Mucosa of gallbladder (tissue), 1 donor: ENCODE measurements at regions not wholly inside any gene's neighbourhood (a gene's known extent, or its start where the extent isn't known, plus 50 kb on each side); places are given as distances from the start of the nearest gene placed in this dataset.

ENCODE experiments used
- DNase-seq: peaks from one replicate; pipeline ENCODE4 v3.0.0-alpha.2; 2020; ENCODE audit warnings: low spot score
- donor health status: DM: no; HTN: no; CAD: no.

DNA sequence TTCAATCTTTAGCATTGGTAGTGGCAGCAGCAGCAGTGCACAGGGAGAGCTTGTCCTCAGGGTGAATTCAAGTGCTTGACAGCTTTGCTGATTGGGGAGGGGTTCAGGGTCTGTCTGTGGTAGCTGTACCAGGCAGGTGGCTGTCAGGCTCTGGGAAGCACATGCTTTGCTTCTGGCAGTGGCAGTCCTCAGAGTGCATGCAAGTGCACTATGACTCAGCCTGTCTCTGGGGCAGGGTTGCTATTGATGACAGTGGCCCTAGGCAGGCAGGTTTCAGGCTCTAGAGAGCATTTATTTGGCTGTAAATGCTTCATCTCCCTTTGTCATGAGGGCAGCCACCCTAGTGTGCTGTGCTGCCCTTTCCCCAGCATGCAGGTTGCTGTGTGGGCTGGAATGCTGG, 251.9 kb upstream of the LRRC7 start:
- peak; percentile 28 for DNase-seq

DNA sequence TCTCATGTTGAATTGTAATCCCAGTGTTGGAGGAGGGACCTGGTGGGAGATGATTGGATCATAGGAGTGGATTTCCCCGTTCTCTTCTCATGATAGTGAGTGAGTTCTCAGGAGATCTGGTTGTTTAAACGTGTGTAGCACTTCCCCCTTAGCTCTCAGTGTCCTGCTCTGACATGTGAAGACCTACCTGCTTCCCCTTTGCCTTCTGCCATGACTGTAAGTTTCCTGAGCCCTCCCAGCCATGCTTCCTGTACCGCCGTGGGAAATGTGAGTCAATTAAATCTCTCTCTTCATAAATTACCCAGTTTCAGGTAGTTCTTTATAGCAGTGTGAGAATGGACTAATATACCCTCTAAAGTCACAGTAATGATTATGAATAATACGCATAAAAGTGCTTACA, 248.4 kb upstream of the LRRC7 start:
- DNase-seq: no peak

DNA sequence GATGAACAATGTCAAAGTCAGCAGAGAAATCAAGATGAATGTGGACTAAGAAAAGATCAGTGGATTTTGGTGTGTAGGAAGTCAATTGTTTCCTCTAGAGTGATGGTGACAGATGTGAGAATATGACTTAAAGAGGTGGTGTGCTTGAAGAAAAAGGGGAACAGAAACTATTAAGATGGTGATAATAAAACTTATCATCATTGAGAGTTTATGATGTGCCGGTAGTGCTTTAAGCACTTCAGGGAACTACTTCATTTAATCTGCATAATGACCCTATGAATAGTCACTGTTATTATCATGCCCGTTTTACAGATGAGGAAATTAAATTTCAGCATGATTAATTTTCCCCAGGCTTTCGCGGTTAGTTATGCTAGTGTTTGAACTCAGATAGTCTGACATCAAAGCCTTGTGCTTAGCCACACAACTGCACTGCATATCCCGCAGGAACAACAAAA, 246.9 kb upstream of the LRRC7 start:
- no peak for DNase-seq

DNA sequence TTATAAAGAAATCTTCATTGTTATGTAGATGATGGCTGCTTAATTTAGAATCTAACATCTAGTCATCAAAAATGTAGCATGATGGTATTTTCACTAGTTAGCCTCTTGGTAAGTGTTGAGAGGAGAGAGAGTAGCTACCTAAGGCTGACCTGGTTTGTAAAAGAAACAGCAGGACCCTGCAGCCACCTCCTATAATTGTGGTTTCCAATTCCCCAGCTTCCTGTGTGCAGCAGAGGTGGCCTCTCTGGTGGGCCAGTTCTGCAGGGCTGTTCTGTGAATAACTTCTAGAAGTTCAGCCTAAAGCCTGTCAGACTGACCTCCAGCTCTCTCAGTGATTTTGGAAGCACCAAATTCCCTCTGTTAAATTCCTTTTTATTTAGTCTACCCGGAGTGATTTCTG, 246.4 kb upstream of the LRRC7 start:
- no peak for DNase-seq

DNA sequence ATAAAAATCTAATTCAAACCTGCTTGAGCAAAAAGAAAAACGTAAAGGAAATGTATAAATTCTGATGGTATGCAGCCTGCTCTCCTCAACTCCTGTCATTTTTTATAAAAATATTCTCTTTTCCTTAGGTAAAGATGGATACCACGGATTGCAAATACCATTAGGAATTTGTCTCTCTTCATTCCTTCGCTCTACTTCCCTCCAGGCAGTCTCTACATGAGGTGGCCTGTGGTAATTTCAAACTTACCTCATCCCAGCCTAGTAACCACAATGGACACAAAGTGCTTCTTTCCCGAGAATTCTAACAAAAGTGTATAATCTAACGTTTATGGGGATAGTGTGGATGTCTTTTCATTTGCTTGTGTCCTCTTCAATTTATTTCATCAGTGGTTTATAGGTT, 239.5 kb upstream of the LRRC7 start:
- no peak for DNase-seq

DNA sequence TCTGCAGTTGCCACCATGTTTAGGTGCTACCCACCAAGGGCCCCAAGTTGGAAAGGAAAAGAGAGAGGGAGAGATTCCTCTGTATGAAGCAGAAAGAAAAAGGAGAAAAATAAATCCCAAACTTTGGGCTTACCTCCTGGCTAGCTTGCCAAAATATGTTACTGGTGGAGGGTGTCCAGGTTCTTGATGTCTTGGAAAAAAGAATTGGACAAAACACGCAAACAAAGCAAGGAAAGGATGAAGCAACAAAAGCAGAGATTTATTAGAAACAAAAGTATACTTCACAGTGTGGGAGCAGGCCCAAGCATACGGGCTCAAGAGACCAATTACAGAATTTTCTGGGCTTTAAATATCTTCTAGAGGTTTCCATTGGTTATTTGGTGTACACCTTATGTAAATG, 204.5 kb upstream of the LRRC7 start:
- no peak for DNase-seq

DNA sequence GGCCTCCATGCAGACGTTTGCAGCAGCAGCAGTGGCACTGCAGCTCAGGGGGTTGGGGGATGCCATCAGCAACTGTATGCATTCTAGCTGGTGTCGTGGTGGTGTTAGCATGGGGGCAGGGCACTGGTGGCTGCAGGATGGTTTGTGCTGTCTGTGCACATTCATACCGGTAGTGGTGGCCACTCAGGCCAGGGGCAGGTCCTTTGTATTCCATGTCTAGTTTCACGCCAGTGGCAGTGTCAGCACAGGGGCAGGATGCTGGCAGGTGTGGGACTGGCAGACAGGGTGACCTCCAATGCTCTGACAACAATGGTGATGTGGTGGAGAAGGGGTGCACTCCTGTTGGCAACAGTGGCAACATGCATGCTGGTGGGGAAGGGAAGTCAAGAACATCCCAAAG, 194.2 kb upstream of the LRRC7 start:
- no peak for DNase-seq

DNA sequence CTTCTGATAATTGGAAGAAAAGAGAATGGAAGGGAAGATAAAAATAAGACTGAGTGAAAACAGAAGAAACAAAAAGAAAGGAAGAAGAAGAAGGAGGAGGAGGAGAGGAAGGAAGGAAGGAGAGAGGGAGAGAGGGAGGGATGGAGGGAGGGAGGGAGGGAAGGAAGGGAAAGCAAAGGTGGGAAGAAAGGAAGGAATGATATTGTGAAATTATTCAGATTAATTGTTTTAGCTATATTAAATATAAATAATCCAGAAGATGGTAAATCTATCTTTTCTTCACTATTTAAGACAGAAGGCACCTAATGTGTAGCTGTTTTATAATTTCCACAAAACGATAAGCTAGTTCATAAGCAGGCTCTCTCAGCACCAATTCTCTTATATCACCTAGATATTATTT, 191.3 kb upstream of the LRRC7 start:
- DNase-seq: no peak

DNA sequence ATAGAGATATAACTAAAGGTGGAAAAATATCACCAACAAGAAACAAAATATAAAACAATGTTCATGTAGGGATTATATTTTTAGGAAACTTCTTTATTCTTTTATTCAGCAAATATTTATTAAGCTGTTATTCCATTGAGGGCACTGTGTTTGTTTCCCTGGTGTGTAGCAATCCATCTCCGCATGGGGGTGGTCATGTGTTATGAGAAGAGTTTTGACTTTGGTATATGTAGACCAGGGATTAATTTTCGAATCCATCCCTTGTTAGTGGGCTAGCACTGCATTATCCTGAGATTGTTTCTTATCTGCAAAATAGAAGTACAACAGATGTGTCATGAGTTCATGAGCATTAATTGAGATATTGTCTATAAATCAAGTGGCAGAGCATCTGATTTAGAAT, 190.2 kb upstream of the LRRC7 start:
- DNase-seq: no peak

DNA sequence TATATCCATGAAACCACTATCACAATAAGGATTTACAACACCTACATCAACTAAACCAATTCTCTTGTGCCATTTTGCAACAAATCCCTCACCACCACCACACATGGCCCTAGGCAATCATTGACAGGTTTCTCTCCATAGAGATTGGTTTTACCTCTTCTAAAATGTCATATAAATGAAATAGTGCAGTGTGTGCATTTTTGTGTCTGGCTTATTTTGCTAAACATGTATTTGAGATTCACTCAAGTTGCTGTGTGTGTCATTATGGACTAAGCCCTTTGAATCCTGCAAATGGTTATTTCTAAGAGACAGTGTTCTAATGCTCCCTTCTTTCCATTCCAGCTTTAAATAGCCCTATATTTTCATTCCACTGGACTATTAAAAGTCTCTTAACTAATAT, 179.7 kb upstream of the LRRC7 start:
- DNase-seq: no peak

DNA sequence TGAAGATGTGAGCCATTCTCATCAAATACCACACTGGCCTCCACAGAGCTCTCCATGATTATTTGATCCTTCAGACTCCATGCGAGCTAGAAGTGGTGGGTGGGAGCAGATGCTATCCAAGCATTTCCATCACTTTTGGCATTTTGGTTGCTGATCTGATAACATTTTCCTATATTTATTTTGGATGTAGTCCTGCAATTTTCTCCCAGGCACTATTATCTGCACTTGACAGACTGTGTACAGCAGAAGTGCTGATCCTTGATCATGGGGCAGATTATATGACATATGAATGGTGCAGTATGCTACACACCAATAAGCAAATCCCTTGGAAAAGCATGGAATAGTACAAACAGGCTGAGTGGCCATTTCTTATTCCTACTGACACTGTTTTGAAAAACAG, 167.6 kb upstream of the LRRC7 start:
- DNase-seq: no peak

DNA sequence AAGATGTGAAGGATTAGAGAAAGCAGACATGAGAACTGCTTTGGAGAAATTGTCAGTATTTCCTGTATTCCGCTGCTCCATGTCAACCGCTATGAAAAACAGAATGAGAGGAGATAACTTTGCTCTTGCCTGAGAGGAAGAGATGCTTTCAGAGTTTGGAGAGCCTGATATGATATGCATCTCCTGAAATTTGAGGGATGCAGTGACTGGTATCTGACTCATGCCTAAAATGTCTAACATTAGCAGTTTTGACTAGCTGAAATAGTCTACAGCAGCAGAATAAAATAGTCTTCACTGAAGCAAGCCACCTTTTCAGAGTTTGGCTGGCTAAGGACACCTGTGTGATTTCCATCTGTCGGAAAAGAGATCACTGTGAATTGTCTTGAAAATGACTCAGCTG, 165.8 kb upstream of the LRRC7 start:
- no peak for DNase-seq

DNA sequence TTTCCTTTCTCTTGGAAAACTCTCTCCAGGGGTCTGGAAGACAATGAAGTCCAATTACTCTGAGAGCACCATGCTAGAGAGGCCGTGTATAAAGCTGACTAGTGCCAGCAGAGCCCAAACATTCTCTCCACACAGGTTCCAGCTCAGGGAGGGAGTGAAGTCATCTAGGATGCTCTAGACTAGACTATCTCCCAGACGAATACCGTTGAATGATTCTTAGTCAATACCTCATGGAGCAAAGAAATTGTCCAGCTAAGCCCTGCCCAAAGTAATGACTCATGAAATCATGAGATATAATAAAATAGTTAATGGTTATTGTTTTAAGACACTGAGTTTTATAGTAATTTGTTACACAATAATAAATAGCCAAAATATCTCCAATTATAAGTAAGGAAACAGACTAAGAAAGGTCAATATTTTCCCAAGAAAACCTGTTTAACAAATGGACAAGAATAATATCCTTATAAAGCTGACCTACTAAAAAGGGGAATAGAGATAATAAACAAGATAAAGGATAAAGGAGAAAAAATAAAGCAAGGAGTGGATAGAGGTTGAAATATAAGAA, 163.9 kb upstream of the LRRC7 start:
- no peak for DNase-seq

DNA sequence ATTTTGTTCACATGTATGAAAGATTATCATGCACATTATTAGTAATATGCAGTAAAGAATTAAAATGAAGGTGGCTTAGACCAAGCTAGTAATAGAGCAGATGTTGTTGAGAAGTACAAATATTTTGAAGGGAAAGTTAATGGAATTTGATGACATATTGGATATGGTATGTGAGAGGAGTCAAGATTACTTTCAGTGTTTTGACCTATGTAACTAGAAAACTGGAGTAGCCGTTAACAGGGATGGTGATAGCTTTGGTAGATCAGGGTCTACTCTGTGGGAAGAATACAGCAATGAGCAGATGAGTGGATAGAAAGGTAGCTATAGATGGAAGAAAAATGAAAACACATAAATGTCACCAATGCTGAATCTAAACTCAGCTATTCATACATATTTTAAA, 163.2 kb upstream of the LRRC7 start:
- DNase-seq: no peak

DNA sequence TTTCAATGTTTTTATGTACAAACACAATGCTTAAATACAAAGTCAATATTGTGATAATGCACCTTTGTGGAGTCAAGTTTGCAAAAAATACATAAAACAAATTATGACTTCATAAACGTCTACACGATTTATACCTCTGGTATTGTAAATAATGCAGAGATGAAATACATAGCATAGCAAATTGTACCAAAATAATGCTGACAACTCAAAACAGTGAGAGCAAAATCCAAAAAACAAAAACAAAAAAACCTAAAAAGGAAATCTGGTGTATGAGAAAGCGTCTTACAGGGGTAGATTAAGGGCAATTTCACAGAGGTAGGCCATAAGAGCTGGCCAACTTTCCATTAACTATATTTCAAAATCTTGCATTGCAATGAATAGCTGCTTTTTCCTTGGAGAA, 161.5 kb upstream of the LRRC7 start:
- DNase-seq: no peak

DNA sequence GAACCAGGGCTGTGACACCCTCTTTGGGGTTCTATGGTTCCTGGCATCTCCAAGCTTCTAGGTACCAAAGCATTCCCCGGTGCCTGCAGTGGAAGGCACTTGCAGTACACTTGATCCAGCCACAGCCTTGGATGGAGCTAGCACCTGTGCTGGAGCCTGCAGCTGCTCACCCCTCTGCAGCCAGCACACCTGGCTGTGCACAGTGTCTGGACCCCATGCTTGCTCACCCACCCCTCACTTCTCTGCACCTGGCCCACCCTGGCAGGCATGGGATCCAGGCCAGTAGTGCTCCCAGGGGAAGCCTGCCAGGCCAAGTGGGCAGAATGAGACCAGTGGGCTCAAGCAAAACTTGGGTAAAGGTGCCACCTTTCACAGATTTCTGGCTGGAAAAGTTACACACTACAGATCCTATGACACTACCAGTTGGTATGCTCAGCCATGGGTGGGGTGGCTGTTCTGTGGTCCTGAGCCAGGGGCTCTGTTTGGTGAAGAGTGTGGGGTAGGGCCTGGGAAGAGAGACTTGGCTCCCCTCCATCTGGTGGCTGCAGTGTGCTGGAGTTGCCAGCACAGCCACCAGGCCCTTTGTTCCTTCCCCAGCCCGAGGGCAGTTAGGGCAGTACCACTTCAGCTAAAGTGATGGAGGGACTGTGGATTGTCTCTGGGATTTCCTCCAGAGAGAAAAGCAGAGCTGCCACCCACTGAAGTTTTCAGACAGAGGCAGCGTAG, 157.8 kb upstream of the LRRC7 start:
- no peak for DNase-seq

DNA sequence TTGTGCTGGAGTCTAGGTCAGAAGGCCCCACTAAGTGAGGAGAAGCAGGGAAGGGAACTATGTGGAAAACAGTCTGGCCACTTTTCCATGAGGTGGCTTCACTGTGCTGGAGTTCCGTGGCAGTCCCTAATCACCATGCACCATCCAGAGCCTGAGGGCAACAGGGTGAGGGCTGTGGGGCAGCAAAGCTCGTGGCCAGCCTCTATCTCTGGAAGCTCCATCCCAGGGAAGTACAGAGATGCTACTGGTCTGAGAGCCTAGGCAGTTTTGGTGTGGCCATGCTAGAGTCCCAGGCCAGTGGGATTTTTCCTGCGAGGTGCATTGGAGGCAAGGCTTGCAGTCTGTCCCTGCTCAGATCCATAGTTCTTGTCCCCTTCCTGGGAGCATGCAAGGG, 157.3 kb upstream of the LRRC7 start:
- DNase-seq: no peak

DNA sequence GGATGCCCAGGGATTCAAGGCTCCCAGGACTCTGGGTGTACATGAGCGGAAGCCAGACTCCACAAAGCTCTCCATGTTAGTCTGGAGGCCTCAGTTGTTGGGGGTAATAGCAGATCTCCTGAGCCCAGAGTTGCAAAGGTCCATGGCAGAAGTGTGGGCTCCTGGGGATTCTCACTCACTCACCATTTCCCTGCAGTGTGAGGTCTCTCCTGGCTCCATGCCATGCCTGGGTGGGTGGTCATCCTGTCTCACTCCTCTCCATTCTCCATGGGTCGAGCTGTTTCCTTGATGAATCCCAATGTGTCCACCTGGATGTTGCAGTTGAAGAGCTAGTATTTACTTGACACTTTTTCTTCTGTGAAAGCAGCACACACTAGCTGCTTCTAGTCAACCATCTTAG, 156.8 kb upstream of the LRRC7 start:
- DNase-seq: no peak

DNA sequence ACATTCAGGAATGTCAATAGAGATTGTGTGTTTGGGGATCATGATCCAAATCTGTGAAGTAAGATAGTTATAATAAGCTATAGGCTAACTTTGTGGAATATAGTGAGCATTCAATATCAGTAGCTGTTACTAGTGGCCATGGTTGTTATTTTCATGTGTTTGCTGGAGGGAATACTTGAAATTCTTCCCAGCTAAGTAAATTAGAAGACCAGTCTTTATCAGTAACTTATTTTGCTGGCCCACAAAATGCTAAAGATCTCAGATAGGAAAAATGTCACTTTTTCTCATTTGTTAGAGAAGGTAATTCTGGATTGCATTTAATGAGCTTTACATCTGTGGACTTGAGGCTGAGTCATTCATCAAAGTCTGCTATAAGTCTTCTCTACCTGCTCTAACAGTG, 156.1 kb upstream of the LRRC7 start:
- DNase-seq: no peak

DNA sequence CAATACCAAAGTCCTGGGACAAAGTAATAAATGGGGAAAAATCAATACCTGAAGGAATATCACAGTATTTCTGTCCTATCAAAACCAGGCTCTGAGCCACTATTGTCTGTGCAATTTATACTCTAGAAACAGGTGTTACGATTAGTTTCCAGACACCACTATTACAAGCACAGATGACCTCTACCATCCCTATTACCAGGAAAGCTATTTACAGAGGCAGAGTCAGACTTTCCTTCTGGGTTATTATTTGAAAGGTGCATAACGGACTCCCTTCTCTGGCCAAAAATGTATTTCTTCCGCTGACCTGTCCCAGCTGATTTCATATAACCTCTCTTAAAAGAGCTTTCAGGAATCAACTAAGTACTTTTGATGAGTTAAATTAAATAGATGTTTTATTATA, 154.6 kb upstream of the LRRC7 start:
- no peak for DNase-seq

DNA sequence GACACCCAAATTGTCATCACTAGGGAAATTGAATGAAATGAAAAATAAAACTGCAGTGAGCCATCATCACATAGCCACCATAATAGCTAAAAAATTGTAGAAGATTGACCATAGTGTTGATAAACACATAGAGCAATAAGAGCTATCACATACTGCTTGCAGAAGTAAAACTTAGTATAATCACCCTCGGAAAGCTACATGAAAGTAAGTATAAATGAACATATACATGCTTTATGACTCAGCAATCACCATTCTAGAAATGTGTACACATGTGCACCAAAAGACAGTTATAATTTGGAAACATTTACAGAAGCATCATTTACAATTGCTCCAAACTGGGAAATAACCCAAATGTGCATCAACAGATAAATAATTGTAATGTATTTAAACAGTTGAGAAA, 153.1 kb upstream of the LRRC7 start:
- no peak for DNase-seq

DNA sequence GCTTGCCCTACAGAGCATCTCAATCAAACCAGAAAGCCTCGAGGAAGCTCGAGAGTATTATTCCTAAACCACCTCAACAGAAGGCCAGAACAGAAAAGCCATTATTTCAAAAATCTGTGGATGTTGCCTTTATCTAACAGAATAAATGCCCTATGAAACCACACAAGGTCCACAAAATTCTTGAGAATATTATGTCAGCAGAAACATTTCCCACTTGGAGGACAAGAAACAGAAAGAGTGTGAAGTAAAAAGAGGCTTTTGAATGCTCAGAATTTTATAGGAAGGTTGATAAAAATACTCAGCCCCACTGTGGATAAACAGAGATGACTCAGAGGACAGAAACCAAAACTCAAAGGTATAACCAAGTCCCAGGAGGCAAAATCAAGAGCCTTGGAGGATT, 146.4 kb upstream of the LRRC7 start:
- no peak for DNase-seq

DNA sequence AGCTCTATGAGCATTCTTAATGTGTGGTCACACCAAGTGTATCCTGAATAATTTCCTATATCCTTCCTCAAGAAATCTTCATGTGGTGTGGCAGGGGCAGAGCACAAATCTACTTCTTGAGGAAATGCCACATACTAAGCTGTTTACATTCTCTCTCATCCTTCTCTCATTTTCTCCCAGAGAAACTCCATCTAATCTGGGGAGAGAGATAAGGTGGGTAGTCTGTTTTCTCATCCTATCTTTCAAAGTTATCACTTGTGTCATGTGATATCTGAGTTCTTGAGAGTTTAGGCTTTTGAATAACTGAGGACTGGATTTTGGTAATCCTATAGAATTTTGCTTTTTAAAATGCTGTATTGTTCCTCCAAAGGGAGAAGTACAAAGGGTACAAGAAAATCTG, 141.9 kb upstream of the LRRC7 start:
- no peak for DNase-seq

DNA sequence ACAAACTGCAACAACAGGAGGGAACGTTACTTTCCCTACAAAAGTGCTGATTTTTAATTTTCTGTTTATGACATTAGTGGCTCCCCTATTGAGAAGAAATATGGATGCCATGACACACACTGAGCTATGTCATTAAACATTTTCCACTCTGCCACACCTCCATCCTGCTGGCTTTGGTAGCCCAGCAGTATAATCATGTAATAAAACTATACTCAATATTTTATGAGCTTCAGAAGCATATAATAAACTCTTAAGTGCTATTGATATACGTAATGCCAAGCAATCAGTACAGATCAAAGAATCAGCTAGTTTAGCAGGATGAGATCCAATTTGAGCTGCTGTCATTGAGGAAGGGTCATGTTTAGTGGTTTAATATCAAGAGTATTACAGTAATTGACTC, 141.3 kb upstream of the LRRC7 start:
- no peak for DNase-seq
